NCI-H2029 (cell line): ENCODE measurements at regions not wholly inside any gene's neighbourhood (a gene's known extent, or its start where the extent isn't known, plus 50 kb on each side); places are given as distances from the start of the nearest gene placed in this dataset.
A peak's percentile ranks its signal among the peaks of the same experiment; 100 is the strongest.
"Not testable (repeated sequence)": the region's sequence is repeated elsewhere in the genome, so short reads cannot be mapped to it uniquely, and the experiment has no call there.

Source experiments
- DNase-seq: peaks from one replicate; lab custom pipeline; 2025; lab: John Stamatoyannopoulos, UW

- DNase-seq, result no peak
These were observed 220.2 kb upstream of the MYO3A start for GRCh38 chr10:25713894-25714240.

DNA sequence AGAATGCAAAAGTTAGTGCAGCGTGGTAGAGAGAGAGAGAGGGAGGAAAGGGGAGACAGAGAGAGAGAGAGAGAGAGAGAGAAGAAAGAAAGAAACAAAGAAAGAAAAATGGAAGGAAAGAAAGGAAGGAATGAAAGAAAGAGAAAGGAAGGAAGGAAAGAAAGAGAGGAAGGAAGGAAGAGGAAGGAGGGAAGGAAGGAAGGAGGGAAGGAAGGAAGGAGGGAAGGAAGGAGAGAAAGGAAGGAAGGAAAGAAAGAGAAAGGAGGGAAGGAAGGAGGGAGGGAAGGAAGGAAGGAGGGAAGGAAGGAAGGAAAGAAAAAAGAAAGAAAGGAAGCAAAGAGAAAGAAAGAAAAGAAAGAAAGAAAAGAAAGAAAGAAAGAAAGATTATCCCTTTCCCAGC, 209.8 kb upstream of the MYO3A start:
- DNase-seq, result no peak

DNA sequence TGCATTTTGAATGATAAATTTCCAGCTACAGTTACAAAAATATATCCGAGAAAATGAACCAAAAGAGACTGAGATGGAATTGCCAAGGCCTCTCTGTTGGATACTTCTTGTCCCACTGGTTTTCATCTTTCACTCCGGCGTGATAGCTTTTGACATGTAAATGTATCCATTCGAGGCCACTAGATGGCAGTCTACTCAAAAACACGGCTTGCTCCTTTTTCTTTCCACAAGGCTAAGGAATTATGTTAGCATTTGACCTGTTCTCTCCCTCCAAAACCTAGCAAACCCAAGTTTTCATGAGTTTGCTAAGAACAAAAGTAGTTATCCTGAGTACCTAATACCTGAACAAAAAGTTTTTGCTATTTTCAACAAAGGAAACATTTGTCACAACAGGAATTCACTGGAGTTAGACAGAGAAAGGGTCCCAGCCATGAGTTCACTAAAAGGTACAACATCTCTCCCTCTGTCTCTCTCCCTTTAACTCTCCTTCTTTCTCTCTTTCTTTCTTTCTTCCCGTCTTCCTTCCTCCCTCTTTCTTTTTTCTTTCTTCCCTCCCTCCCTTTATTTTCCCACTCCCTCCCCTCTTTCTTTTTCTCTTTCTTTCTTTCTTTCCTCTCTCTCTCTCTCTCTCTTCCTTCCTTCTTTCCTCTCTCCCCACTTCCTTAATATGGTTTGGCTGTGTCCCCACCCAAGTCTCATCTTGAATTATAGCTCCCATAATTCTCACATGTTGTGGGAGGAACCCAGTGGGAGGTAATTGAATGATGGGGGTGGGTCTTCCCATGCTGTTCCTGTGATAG, 207.9 kb upstream of the MYO3A start:
- peak; percentile 15 for DNase-seq

- DNase-seq, result no peak
These were observed 195.3 kb upstream of the MYO3A start for GRCh38 chr10:25738776-25739175.

GRCh38 chr10:25743832-25744231, 190.2 kb upstream of the MYO3A start:
- no peak for DNase-seq

DNA sequence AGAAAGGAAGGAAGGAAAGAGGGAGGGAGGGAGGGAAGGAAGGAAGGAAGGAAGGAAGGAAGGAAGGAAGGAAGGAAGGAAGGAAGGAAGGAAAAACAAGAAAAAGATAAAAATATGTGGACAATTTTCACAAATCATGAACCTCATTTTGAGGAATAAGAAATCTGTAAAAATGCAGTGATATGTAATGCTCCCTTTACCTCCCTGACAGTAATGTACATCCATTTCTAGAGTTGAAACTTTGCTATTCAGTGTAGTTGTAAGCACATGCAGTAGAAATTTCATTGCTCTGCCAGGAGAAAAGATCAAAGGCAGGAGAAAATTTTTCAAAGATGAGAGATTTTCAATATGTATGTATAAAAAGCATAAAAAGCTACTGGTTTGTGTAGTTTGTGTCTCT, 189.5 kb upstream of the MYO3A start:
- DNase-seq, result no peak

DNA sequence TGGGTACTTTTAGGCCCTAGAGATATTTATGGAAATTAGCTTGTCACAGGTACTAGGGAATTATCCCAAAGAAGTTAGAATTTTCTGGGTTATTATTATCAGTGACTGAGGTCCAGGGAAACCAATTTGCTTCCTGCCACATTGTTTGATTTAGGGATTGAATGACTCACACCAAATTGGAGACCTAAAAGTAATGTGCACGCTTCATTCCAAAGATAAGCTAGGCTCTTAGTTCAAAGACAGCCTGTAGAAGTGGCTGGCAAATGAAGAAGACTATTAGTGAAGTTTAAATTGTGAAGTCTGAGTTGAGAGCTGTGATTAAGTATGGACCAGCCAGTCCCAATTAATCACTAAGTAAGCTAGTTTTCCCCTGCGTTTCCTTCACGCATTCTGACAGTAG, 188.1 kb upstream of the MYO3A start:
- no peak for DNase-seq

GRCh38 chr10:25747084-25747483, 186.9 kb upstream of the MYO3A start:
- DNase-seq, result no peak

DNA sequence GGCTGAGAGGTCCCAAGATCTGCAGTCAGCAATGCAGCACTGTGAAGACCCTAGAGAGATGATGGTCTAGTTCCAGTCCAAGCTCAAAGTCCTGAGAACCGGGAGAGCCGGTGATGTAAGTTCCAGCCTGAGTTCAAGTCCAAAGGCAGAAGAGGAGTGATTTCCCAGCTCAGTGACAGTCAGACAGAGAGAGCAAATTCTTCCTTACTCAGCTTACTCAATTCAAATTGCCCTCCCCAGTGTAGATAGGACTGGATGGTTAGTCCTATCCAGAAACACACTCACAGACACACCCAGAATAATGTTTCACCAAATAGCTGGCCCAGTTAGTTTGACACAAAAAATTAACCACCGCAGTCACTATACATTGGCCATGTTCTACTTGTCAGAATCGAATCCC, 185.5 kb upstream of the MYO3A start:
- DNase-seq, result no peak

GRCh38 chr10:25753776-25754175, 180.3 kb upstream of the MYO3A start:
- DNase-seq, result no peak

- DNase-seq, result not testable (repeated sequence)
These were observed 178.2 kb upstream of the MYO3A start for GRCh38 chr10:25755874-25756273.

DNA sequence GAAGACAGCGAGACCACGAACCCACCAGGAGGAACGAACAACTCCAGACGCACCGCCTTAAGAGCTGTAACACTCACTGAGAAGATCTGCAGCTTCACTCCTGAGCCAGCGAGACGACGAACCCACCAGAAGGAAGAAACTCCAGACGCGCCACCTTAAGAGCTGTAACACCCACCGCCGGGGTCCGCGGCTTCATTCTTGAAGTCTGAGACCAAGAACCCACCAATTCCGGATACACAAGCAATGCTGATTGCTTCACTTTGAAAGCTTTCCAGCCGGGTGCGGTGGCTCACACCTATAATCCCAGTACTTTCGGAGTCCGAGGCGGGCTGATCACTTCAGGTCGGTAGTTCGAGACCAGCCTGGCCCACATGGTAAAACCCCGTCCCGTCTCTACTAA, 177.2 kb upstream of the MYO3A start:
- no peak for DNase-seq

DNA sequence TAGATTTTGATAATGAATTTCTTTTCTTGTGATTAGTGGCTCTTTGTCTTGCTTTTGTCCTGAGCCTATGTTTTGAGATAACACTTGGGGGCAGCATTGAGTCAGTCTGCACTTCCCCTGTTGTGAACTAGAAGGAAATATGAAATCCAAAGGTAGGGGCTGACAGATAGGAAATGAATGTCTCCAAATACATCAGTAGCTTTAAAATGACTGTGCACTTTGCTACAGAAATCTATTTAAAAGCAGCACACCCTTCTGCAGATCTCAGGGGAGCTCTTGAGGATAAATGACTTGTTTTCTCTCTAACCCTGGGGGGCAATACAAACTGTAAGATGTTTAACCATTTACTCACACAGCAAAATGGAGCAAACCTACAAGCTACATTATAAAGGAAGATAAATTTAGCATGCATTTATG, 176.0 kb upstream of the MYO3A start:
- peak; percentile 6 for DNase-seq

DNA sequence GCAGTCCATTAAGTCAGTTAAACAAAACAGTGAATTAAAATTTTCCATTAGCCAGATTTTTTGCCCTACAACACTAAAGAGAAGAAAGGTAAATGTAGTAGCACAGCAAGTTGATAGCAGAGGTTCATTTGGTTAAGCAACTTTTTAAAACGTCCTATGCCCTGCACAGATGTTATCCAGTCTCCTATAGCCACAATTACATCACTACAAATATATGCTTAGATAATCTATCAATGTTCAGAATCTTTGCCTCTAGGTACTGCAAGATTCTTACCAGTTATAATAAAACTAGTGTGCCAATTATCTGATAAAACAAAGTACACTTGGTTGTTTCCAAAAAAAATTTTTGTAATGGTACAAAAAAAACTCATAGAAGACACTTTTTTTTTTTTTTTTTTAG, 175.5 kb upstream of the MYO3A start:
- no peak for DNase-seq

DNA sequence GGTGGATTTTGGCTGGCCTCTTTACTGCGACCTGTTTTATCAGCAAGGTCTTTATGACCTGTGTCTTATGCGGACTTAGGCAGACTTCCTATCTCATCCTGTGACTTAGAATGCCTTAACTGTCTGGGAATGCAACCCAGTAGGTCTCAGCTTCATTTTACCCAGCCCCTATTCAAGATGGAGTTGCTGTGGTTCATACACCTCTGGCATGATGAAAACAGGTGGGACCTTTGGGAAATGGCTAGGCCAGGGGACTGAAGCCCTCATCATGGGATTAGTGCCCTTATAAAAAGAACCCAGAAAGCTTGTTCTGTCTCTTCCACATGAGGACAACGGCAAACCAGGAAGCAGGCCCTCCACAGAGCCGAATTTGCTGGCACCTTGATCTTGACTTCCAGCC, 172.1 kb upstream of the MYO3A start:
- no peak for DNase-seq

- DNase-seq, result no peak
These were observed 167.8 kb upstream of the MYO3A start for GRCh38 chr10:25766213-25766612.

GRCh38 chr10:25766687-25767221, 167.3 kb upstream of the MYO3A start:
- no peak for DNase-seq

DNA sequence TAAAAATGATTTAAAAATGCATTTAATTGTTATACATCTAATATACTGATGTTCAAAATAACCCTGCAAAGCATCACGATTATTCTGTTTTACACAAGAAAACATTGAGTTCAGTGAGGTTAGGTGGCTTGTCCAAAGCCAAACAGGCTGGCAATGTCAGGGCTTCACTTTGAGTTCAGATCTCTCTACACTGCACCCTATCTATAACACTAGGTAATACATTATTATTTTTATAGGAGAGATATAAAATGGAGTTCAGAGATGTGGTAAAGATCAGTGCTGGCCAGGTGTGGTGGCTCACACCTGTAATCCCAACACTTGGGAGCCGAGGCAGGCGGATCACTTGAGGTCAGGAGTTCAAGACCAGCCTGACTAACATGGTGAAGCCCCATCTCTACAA, 165.9 kb upstream of the MYO3A start:
- no peak for DNase-seq

GRCh38 chr10:25778646-25779045, 155.4 kb upstream of the MYO3A start:
- DNase-seq, result no peak

DNA sequence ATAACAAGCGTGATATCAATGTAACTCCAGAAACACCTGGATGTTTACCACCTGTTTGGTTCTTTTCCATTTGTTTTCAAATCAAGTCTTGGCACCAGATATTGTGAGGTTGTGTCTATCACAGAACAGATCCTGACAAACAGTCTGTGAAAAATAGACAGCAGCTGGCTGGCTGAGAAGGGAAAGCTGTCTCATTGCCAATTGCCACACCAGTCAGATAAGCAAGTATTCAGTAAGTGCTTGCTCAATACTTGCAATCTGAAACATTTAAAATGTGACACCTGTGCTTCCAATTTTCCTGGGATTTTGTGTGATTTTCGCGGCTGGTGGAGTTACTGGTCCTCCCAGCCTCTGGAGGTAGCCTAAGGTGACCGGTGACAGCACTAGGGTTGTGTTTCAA, 147.9 kb upstream of the MYO3A start:
- DNase-seq, result peak; percentile 7

DNA sequence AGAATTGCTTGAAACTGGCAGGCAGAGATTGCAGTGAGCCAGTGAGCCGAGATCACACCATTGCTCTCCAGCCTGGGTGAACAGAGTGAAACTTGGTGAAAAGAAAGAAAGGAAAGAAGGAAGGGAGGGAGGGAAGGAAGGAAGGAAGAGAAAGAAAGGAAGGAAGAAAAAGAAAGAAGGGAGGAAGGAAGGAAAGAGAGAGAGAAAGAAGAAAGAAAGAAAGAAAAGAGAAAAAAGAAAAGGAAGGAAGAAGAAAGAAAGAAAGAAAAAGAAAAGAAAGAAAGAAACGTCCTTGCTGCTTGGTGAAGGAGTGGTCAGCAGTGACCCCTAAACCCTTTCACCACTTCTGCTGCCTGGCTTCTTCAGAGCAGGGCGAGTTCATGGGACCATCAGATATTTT, 147.1 kb upstream of the MYO3A start:
- no peak for DNase-seq

- no peak for DNase-seq
These were observed 136.1 kb upstream of the MYO3A start for GRCh38 chr10:25797888-25798429.

DNA sequence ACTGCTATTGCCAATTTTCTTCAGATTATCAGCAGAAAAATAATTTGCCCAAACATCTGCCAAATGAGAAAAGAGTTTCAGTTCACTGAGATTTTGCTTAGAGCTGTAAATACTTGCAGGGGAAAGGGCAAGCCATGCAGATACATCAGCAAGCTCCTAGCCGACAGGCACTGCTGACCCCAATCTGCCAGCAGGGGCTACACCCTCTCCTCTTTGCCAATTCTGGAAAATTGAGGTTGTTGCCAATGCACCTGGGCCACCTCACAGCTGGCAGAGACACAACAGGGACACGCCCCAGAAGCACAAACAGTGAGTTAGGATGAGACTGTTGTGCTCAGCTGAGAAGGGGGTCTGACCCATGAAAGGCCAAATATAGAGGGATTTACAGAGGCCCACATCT, 129.5 kb upstream of the MYO3A start:
- no peak for DNase-seq

DNA sequence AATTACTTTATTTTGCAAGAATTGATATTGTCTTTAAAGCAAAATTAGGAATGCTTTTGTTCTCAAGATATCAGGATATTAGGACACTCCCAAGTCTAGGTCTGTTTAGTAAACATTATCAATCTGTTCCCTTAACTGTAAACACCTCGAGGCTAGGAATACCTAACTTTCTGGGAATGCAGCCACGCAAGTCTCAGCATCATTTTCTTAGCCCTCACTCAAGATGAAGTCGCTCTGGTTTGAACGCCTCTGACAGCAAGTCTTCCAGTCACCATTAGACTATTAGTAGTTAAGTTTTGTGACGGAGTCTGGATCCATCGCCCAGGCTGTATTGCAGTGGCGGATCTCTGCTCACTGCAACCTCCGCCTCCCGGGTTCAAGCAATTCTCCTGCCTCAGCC, 128.0 kb upstream of the MYO3A start:
- DNase-seq, result no peak
